GM21447 (cell line): ENCODE measurements at regions not wholly inside any gene's neighbourhood (a gene's known extent, or its start where the extent isn't known, plus 50 kb on each side); places are given as distances from the start of the nearest gene placed in this dataset.
"Not testable (repeated sequence)": the region's sequence is repeated elsewhere in the genome, so short reads cannot be mapped to it uniquely, and the experiment has no call there.

Source experiments
- ATAC-seq: cut with Tn5 transposase; IDR thresholded peaks from one replicate; pipeline ENCODE4 v1.9.1; 2021; ENCODE audit not compliant: unreplicated experiment

- no peak for ATAC-seq
Observed at GRCh38 chr11:27242591-27242990, 120.4 kb downstream of the CCDC34 start.

- ATAC-seq: no peak
Observed at GRCh38 chr11:27241311-27242122, 121.5 kb downstream of the CCDC34 start.

- ATAC-seq: no peak
Observed at GRCh38 chr11:27239305-27239942, 123.6 kb downstream of the CCDC34 start.

GRCh38 chr11:27238811-27239210 is 124.2 kb downstream of the CCDC34 start:
- no peak for ATAC-seq

- ATAC-seq: no peak
Observed at GRCh38 chr11:27237643-27238042, 125.4 kb downstream of the CCDC34 start.

GRCh38 chr11:27234961-27235360 is 128.1 kb downstream of the CCDC34 start:
- ATAC-seq: no peak

- ATAC-seq: peak; percentile 94
Observed at GRCh38 chr11:27234043-27234668, 128.9 kb downstream of the CCDC34 start.

GRCh38 chr11:27233654-27234042 is 129.4 kb downstream of the CCDC34 start:
- peak; percentile 19 for ATAC-seq

- no peak for ATAC-seq
Observed at GRCh38 chr11:27231530-27231929, 131.5 kb downstream of the CCDC34 start.

GRCh38 chr11:27230192-27230572 is 132.8 kb downstream of the CCDC34 start:
- ATAC-seq: no peak

GRCh38 chr11:27229511-27230191 is 133.4 kb downstream of the CCDC34 start:
- ATAC-seq: no peak

GRCh38 chr11:27228906-27229290 is 134.1 kb downstream of the CCDC34 start:
- no peak for ATAC-seq

- ATAC-seq: no peak
Observed at GRCh38 chr11:27228232-27228905, 134.6 kb downstream of the CCDC34 start.

GRCh38 chr11:27227736-27228135 is 135.3 kb downstream of the CCDC34 start:
- ATAC-seq: no peak

GRCh38 chr11:27219487-27220039 is 143.5 kb downstream of the CCDC34 start:
- not testable (repeated sequence) for ATAC-seq

GRCh38 chr11:27218421-27219038 is 144.5 kb downstream of the CCDC34 start:
- no peak for ATAC-seq

- ATAC-seq: no peak
Observed at GRCh38 chr11:27217948-27218420, 145.0 kb downstream of the CCDC34 start.

GRCh38 chr11:27217496-27217895 is 145.5 kb downstream of the CCDC34 start:
- ATAC-seq: no peak

GRCh38 chr11:27216270-27217149 is 146.5 kb downstream of the CCDC34 start:
- ATAC-seq: no peak
